Hepatocyte (in vitro differentiated cells): ENCODE measurements at regions not wholly inside any gene's neighbourhood (a gene's known extent, or its start where the extent isn't known, plus 50 kb on each side); places are given as distances from the start of the nearest gene placed in this dataset.

ENCODE experiments used
- CTCF ChIP-seq: fragments of 200-600 bp; sonication (generic); IDR thresholded peaks from 2 replicates; pipeline ENCODE4 v1.5.1; 2016; ENCODE audit warnings: antibody characterized with exemption, mild to moderate bottlenecking; ENCODE audit not compliant: poor library complexity
- EZH2phosphoT487 ChIP-seq: fragments of 200-600 bp; sonication (generic); IDR thresholded peaks from one replicate; pipeline ENCODE4 v1.6.1; 2018; ENCODE audit warnings: antibody characterized with exemption, mild to moderate bottlenecking, low read depth, moderate library complexity; ENCODE audit not compliant: unreplicated experiment, severe bottlenecking

GRCh38 chr7:46577394-46577793 is 656.3 kb upstream of the IGFBP3 start:
- TF ChIP-seq CTCF (no peak), EZH2phosphoT487 (no peak)
